K562 (cell line): ENCODE measurements at regions not wholly inside any gene's neighbourhood (a gene's known extent, or its start where the extent isn't known, plus 50 kb on each side); places are given as distances from the start of the nearest gene placed in this dataset.

Source experiments
- ATAC-seq: fragments of 200-7000 bp; cut with Tn5 transposase; 3 replicates; pipeline ENCODE4 v1.9.1; 2020; ENCODE audit warnings: moderate library complexity
- BruUV-seq: library from RNA; stranded (reverse); fragments of 400-500 nt; replicated peaks from 2 replicates; lab custom pipeline; 2021; lab: Mats Ljungman, UMichigan
- CTCF ChIA-PET: fragments of 300-600 bp; formaldehyde crosslinking; extraction: SDS; loops from one replicate; lab custom pipeline; 2021; ENCODE audit warnings: low intra/inter-chr PET ratio; lab: Yijun Ruan, JAX
- POLR2A ChIA-PET: fragments of 300-600, 350-650 bp; sonication (Branson Sonifier 250); formaldehyde crosslinking; extraction: SDS; loops from one replicate; lab custom pipeline; 2021; ENCODE audit warnings: antibody characterized with exemption, inconsistent platforms; lab: Yijun Ruan, JAX
- DNase-seq, 4 experiments: peaks; one replicate each; pipeline versions ENCODE4 v3.0.0 to v3.0.0-alpha.2; 2011 to 2018; ENCODE audit warnings: low spot score in 3 of 4, mixed read lengths in 3 of 4; ENCODE audit errors: extremely low read depth in 1 of 4
- FAIRE-seq: peaks from 2 replicates; lab custom pipeline; 2011; peaks lifted over from hg19 to GRCh38; lab: Jason Lieb, UNC
- H2AFZ ChIP-seq: 2 replicates; pipeline ENCODE4 v1.6.0; 2011; ENCODE audit warnings: low read depth, low read length, control low read depth, inconsistent platforms
- H3K27ac ChIP-seq: fragments of 200-600 bp; 3 replicates; pipeline ENCODE4 v1.8.0; 2011; ENCODE audit warnings: low read depth, mild to moderate bottlenecking, control low read depth, inconsistent platforms, low read length, moderate library complexity, mixed read lengths; ENCODE audit errors: extremely low read depth
- H3K27me3 ChIP-seq, 2 experiments: fragments of 300-600 bp in 1 of 2; 2 replicates in 1 of 2; 3 replicates in 1 of 2; pipeline versions ENCODE4 v1.6.0 to v1.8.0; 2011; ENCODE audit warnings: inconsistent platforms in 2 of 2, low read length in 2 of 2, mild to moderate bottlenecking in 1 of 2, mixed read lengths in 1 of 2, moderate library complexity in 1 of 2; ENCODE audit not compliant: control insufficient read depth in 2 of 2, insufficient read depth in 2 of 2
- H3K36me3 ChIP-seq: fragments of 300-600 bp; 3 replicates; pipeline ENCODE4 v1.8.0; 2011; ENCODE audit warnings: mild to moderate bottlenecking, low read length, inconsistent platforms; ENCODE audit not compliant: control insufficient read depth, insufficient read depth
- H3K4me1 ChIP-seq, 2 experiments: fragments of 200-600 bp in 1 of 2; replicated peaks in 1 of 2; 2 replicates in 1 of 2; 3 replicates in 1 of 2; pipeline versions ENCODE4 v1.5.1 to v1.8.0; 2011; ENCODE audit warnings: inconsistent platforms in 2 of 2, low read length in 2 of 2, mild to moderate bottlenecking in 1 of 2, mixed read lengths in 1 of 2, moderate library complexity in 1 of 2; ENCODE audit not compliant: control insufficient read depth in 2 of 2, insufficient read depth in 2 of 2
- H3K4me2 ChIP-seq: 2 replicates; pipeline ENCODE4 v1.6.1; 2011; ENCODE audit warnings: low read length, control low read depth, inconsistent platforms, mixed read lengths; ENCODE audit not compliant: insufficient read depth
- H3K4me3 ChIP-seq: fragments of 200-600 bp; sonication (generic), shearing (Covaris generic); 2 replicates; pipeline ENCODE4 v1.5.1; 2016; ENCODE audit warnings: control low read depth, inconsistent platforms
- H3K79me2 ChIP-seq: fragments of 200-600 bp; 3 replicates; pipeline ENCODE4 v1.8.0; 2011; ENCODE audit warnings: low read length, inconsistent platforms; ENCODE audit not compliant: control insufficient read depth, insufficient read depth
- H3K9ac ChIP-seq, 2 experiments: 2 replicates each; pipeline versions ENCODE4 v1.6.0 to v1.6.1; 2011; ENCODE audit warnings: low read depth in 2 of 2, low read length in 2 of 2, control low read depth in 1 of 2, inconsistent platforms in 1 of 2, mild to moderate bottlenecking in 1 of 2, mixed read lengths in 1 of 2; ENCODE audit not compliant: insufficient read depth in 1 of 2
- H3K9me1 ChIP-seq: one replicate; pipeline ENCODE4 v1.6.0; 2011; ENCODE audit warnings: inconsistent platforms, mild to moderate bottlenecking, low read length, moderate library complexity; ENCODE audit not compliant: control insufficient read depth, insufficient read depth
- H3K9me3 ChIP-seq: replicated peaks from 2 replicates; pipeline ENCODE4 v1.5.1; 2011; ENCODE audit warnings: low read depth, low read length, inconsistent platforms; ENCODE audit not compliant: control insufficient read depth, insufficient read depth
- H4K20me1 ChIP-seq: replicated peaks from 2 replicates; pipeline ENCODE4 v1.6.1; 2011; ENCODE audit warnings: low read length, inconsistent platforms, mixed read lengths; ENCODE audit not compliant: control insufficient read depth, insufficient read depth
- DLX4 ChIP-seq: fragments of 250-450 bp; sonication (Bioruptor Pico); IDR thresholded peaks from 2 replicates; pipeline ENCODE4 v1.6.1; 2021; ENCODE audit warnings: mild to moderate bottlenecking
- ELK3 ChIP-seq: fragments of 450-650 bp; formaldehyde crosslinking; IDR thresholded peaks from 2 replicates; pipeline ENCODE4 v1.4.0; 2020; ENCODE audit warnings: mild to moderate bottlenecking
- FOXP1 ChIP-seq: sonication (generic); formaldehyde crosslinking; IDR thresholded peaks from 2 replicates; pipeline ENCODE4 v1.8.0; 2022; ENCODE audit warnings: mild to moderate bottlenecking, missing genetic modification reagents
- ID3 ChIP-seq, 2 experiments: fragments of 250-450 bp in 1 of 2; fragments of 450-650 bp in 1 of 2; sonication (Bioruptor Pico) in 1 of 2; IDR thresholded peaks; 2 replicates each; pipeline versions ENCODE4 v1.6.1 to v1.8.0; 2016 to 2021; ENCODE audit warnings: mild to moderate bottlenecking in 2 of 2, moderate library complexity in 2 of 2, missing compliant biosample characterization in 1 of 2, missing genetic modification characterization in 1 of 2
- KHSRP ChIP-seq: fragments of 450-650 bp; IDR thresholded peaks from 2 replicates; pipeline ENCODE4 v1.6.1; 2017
- MEF2A ChIP-seq: IDR thresholded peaks from 2 replicates; pipeline ENCODE4 v1.6.1; 2011; ENCODE audit warnings: low read depth, mild to moderate bottlenecking, low read length, moderate library complexity; ENCODE audit not compliant: control insufficient read depth
- POLR2G ChIP-seq: fragments of 200-400 bp; formaldehyde crosslinking; IDR thresholded peaks from 2 replicates; pipeline ENCODE4 v1.6.1; 2017; ENCODE audit warnings: low read depth, mild to moderate bottlenecking, antibody characterized with exemption, low read length, moderate library complexity
- SUPT5H ChIP-seq: fragments of 450-650 bp; IDR thresholded peaks from 2 replicates; pipeline ENCODE4 v1.6.1; 2016
- TCF15 ChIP-seq: fragments of 250-450 bp; sonication (Bioruptor Pico); IDR thresholded peaks from 2 replicates; pipeline ENCODE4 v1.8.0; 2022; ENCODE audit warnings: moderate library complexity, mild to moderate bottlenecking, inconsistent platforms
- ZBTB8A ChIP-seq: fragments of 450-650 bp; IDR thresholded peaks from 2 replicates; pipeline ENCODE4 v1.6.1; 2018; ENCODE audit warnings: mild to moderate bottlenecking, moderate library complexity; ENCODE audit not compliant: partially characterized antibody
- ZC3H4 ChIP-seq: sonication (generic); formaldehyde crosslinking; IDR thresholded peaks from 2 replicates; pipeline ENCODE4 v1.9.0; 2021; ENCODE audit warnings: missing genetic modification reagents, borderline replicate concordance
- ZNF41 ChIP-seq: fragments of 250-450 bp; sonication (Bioruptor Pico); conservative IDR thresholded peaks from 2 replicates; pipeline ENCODE4 v1.4.0; 2020; ENCODE audit warnings: mild to moderate bottlenecking
- WGBS: fragments of 100-300 bp; shearing (Covaris generic); methylation state at CpG from one replicate; pipeline ENCODE4 v1.1.6; 2016; ENCODE audit warnings: low coverage, mixed read lengths; ENCODE audit not compliant: insufficient coverage; ENCODE audit errors: missing lambda C conversion rate; 5-methylcytosine and 5-hydroxymethylcytosine counted together
- in situ Hi-C: fragments of 300-500 bp; cut with MboI; formaldehyde crosslinking; loops from 4 replicates; pipeline ENCODE4 v1.15.0; 2018; ENCODE audit warnings: inconsistent platforms, mixed read lengths
- intact Hi-C: fragments of 100-400 bp; cut with micrococcal nuclease; formaldehyde crosslinking; loops from 2 replicates; pipeline ENCODE4 v1.14.2; 2022

- H3K36me3 ChIP-seq: no peaks in the 10 kb centered on the region
- H3K4me3 ChIP-seq: no peak overlapping the region
- H3K4me1 ChIP-seq: peaks cover 18 to 36% of the 10 kb centered on the region in 2 experiments
- no peaks in the 10 kb centered on the region for H3K27me3 ChIP-seq
- no peaks in the 10 kb centered on the region for H3K9me1 ChIP-seq
- no peak for ATAC-seq
- TF ChIP-seq KHSRP (no peak), ZBTB8A (no peak), ZC3H4 (CRISPR knock-in tag) (no peak)
- H2AFZ ChIP-seq: peak overlapping the region; percentile 23; the same call in 1 of the 2 replicates
- H3K27ac ChIP-seq: no peak overlapping the region
- no peak overlapping the region for H3K4me2 ChIP-seq
- in situ Hi-C loops: no loop called here
- intact Hi-C loops: loop anchor here (10.0 kb wide), 2 partner anchors 160 to 1170 kb away; no protein-coding TSS in a partner anchor
- FAIRE-seq: no peak
- H3K9me3 ChIP-seq: no peaks in the 10 kb centered on the region
- BruUV-seq: no TSS peak
- no peaks in the 10 kb centered on the region for H4K20me1 ChIP-seq
- no peaks in the 10 kb centered on the region for H3K79me2 ChIP-seq
- POLR2A ChIA-PET: no interaction called here
- CTCF ChIA-PET: no interaction called here
- no peak for DNase-seq
- 80% methylated on average over 6 of the region's 6 CpGs for WGBS
- H3K9ac ChIP-seq: no peak overlapping the region
Measured at GRCh38 chr2:145755019-145755837, 1235.3 kb upstream of the ZEB2 start.

GRCh38 chr2:145753966-145754365 lies 1234.0 kb upstream of the ZEB2 start:
- no peaks in the 10 kb centered on the region for H3K9me1 ChIP-seq
- H3K27ac ChIP-seq: no peak overlapping the region
- BruUV-seq: no TSS peak
- FAIRE-seq (no peak), ATAC-seq (peak; percentile 39), DNase-seq (peak in 3 of 4 experiments; percentile 10 to 57 (median 47))
- peaks cover 22 to 49% of the 10 kb centered on the region in 2 experiments for H3K4me1 ChIP-seq
- no peaks in the 10 kb centered on the region for H3K36me3 ChIP-seq
- H4K20me1 ChIP-seq: no peaks in the 10 kb centered on the region
- no peak overlapping the region for H3K4me3 ChIP-seq
- CTCF ChIA-PET: no interaction called here
- H3K4me2 ChIP-seq: no peak overlapping the region
- 21% methylated on average over 3 of the region's 3 CpGs for WGBS
- no peaks in the 10 kb centered on the region for H3K9me3 ChIP-seq
- peak overlapping the region in 1 of 2 experiments; percentile 18; a peak in 1 of 4 replicates for H3K9ac ChIP-seq
- intact Hi-C loops (loop anchor here (5.0 to 10.0 kb wide), 4 partner anchors 161 to 1169 kb away; no protein-coding TSS in a partner anchor), in situ Hi-C loops (no loop called here)
- H3K27me3 ChIP-seq: no peaks in the 10 kb centered on the region
- H3K79me2 ChIP-seq: no peaks in the 10 kb centered on the region
- peak overlapping the region; percentile 98 for H2AFZ ChIP-seq
- POLR2A ChIA-PET: interaction anchor here (0.6 kb wide), 1 partner anchor 1284 kb away, joined by 3 read pairs; no protein-coding TSS in a partner anchor
- TF ChIP-seq ELK3 (no peak), DLX4 (CRISPR knock-in tag) (no peak), MEF2A (no peak), TCF15 (CRISPR knock-in tag) (no peak), ZNF41 (CRISPR knock-in tag) (no peak), SUPT5H (no peak), ID3 (CRISPR knock-in tag; IDR thresholded peaks at IDR 0.05) (no peak), ID3 (tag; IDR thresholded peaks at IDR 0.05) (no peak), FOXP1 (CRISPR knock-in tag) (no peak), POLR2G (no peak)
